CD4-positive, alpha-beta T cell (primary cell): ENCODE measurements at regions not wholly inside any gene's neighbourhood (a gene's known extent, or its start where the extent isn't known, plus 50 kb on each side); places are given as distances from the start of the nearest gene placed in this dataset.

ENCODE experiments used
- ATAC-seq: fragments of 200-7000 bp; cut with Tn5 transposase; one replicate; pipeline ENCODE4 v1.10.0; 2022; ENCODE audit warnings: mild to moderate bottlenecking; ENCODE audit not compliant: poor library complexity
- CTCF ChIA-PET: fragments of 350-600 bp; sonication (Branson Sonifier 250); formaldehyde crosslinking; loops from one replicate; lab custom pipeline; 2021; ENCODE audit warnings: antibody characterized with exemption, inconsistent platforms; lab: Charles Lee
- POLR2A ChIA-PET: fragments of 350-600 bp; sonication (Branson Sonifier 250); formaldehyde crosslinking; loops from one replicate; lab custom pipeline; 2021; ENCODE audit warnings: antibody characterized with exemption, inconsistent platforms; lab: Charles Lee
- DNase-seq, 14 experiments: peaks; one replicate each; pipeline ENCODE4 v3.0.0-alpha.2; 2013 to 2020; ENCODE audit warnings: mixed read lengths in 2 of 14
- H3K27ac ChIP-seq, 2 donors: one replicate each; pipeline versions ENCODE4 v1.5.1 to v1.7.0; 2013; ENCODE audit warnings: low read length in 2 of 2, low read depth in 1 of 2, mild to moderate bottlenecking in 1 of 2
- H3K27me3 ChIP-seq, 2 experiments: 1 replicate in 1 of 2; 2 replicates in 1 of 2; pipeline versions ENCODE4 v1.6.1 to v1.7.0; 2013; ENCODE audit warnings: low read length in 2 of 2, control low read depth in 1 of 2, mild to moderate bottlenecking in 1 of 2, moderate library complexity in 1 of 2; ENCODE audit not compliant: insufficient read depth in 2 of 2, control insufficient read depth in 1 of 2
- H3K36me3 ChIP-seq: one replicate; pipeline ENCODE4 v1.6.1; 2013; ENCODE audit warnings: low read length, control low read depth; ENCODE audit not compliant: insufficient read depth
- H3K4me1 ChIP-seq: one replicate; pipeline ENCODE4 v1.6.1; 2013; ENCODE audit warnings: low read length, control low read depth; ENCODE audit not compliant: insufficient read depth
- H3K4me3 ChIP-seq: one replicate; pipeline ENCODE4 v1.5.1; 2013; ENCODE audit warnings: mild to moderate bottlenecking, low read length, moderate library complexity
- H3K9me3 ChIP-seq, 2 experiments: 1 replicate in 1 of 2; 2 replicates in 1 of 2; pipeline versions ENCODE4 v1.6.1 to v1.7.0; 2013; ENCODE audit warnings: low read length in 2 of 2, mild to moderate bottlenecking in 2 of 2, control low read depth in 1 of 2, moderate library complexity in 1 of 2; ENCODE audit not compliant: control insufficient read depth in 1 of 2, insufficient read depth in 1 of 2
- H3K27ac Mint-ChIP-seq: one replicate; pipeline ENCODE4 v1.8.0; 2020; ENCODE audit warnings: mixed read lengths
- H3K27me3 Mint-ChIP-seq: one replicate; pipeline ENCODE4 v1.8.0; 2021; ENCODE audit warnings: mixed read lengths
- H3K36me3 Mint-ChIP-seq: one replicate; pipeline ENCODE4 v1.8.0; 2021; ENCODE audit warnings: low read depth, mixed read lengths
- H3K4me1 Mint-ChIP-seq: one replicate; pipeline ENCODE4 v1.8.0; 2021; ENCODE audit warnings: low read depth, mixed read lengths
- H3K4me3 Mint-ChIP-seq: one replicate; pipeline ENCODE4 v1.8.0; 2020; ENCODE audit warnings: mild to moderate bottlenecking, mixed read lengths
- H3K9me3 Mint-ChIP-seq: one replicate; pipeline ENCODE4 v1.8.0; 2020; ENCODE audit warnings: mixed read lengths
- CTCF ChIP-seq: fragments of 200-600 bp; IDR thresholded peaks from one replicate; pipeline ENCODE4 v1.8.0; 2022; ENCODE audit warnings: antibody characterized with exemption, mild to moderate bottlenecking
- intact Hi-C, 2 experiments: fragments of 100-400 bp; cut with DNase I in 1 of 2; cut with micrococcal nuclease in 1 of 2; formaldehyde crosslinking; loops; one replicate each; pipeline versions ENCODE4 v1.15.1 to v1.9.0; 2023 to 2025; cut with DNase I, micrococcal nuclease

- Mint-ChIP-seq H3K9me3 (peaks cover 13% of the 10 kb centered on the region), H3K36me3 (no peaks in the 10 kb centered on the region), H3K4me1 (no peaks in the 10 kb centered on the region), H3K4me3 (no peak overlapping the region), H3K27me3 (no peaks in the 10 kb centered on the region), H3K27ac (no peak overlapping the region)
- Histone ChIP-seq H3K27ac (no peak overlapping the region), H3K36me3 (no peaks in the 10 kb centered on the region), H3K4me1 (no peaks in the 10 kb centered on the region), H3K27me3 (no peaks in the 10 kb centered on the region), H3K9me3 (peaks cover 0 to 7% of the 10 kb centered on the region in 2 experiments), H3K4me3 (no peak overlapping the region)
- no peak for TF ChIP-seq CTCF
- intact Hi-C loops: no loop called here
- ChIA-PET CTCF (no interaction called here), POLR2A (no interaction called here)
- no peak for DNase-seq
- ATAC-seq: no peak
Observed at GRCh38 chr4:43351970-43352806, 459.7 kb downstream of the GRXCR1 start.

DNA sequence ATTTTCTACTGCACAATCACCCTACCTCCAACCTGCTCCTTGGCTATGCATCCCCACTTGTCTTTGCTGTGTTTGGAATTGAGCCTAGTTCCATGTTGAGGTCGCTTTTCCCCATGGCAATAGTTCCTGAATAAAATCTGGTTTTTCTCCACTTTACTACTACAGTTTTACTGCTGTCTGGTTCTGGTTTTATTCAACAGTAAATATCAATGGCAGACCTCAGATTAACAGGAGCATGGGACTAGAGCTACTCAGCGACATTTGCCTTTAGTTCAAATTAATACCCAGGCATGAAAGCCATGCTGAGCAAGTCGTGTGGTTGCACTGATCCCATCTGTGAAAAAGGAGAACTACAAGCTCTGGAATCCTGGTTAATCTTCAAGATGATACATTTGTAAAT is 460.3 kb downstream of the GRXCR1 start:
- H3K4me1 Mint-ChIP-seq: no peaks in the 10 kb centered on the region
- POLR2A ChIA-PET: no interaction called here
- no peaks in the 10 kb centered on the region for H3K4me1 ChIP-seq

GRCh38 chr4:43353552-43353951 is 461.0 kb downstream of the GRXCR1 start:
- Histone ChIP-seq H3K27me3 (no peaks in the 10 kb centered on the region), H3K36me3 (no peaks in the 10 kb centered on the region), H3K9me3 (peaks cover 0 to 7% of the 10 kb centered on the region in 2 experiments), H3K27ac (no peak overlapping the region), H3K4me3 (no peak overlapping the region), H3K4me1 (no peaks in the 10 kb centered on the region)
- no peaks in the 10 kb centered on the region for H3K27me3 Mint-ChIP-seq
- no peaks in the 10 kb centered on the region for H3K4me1 Mint-ChIP-seq
- peaks cover 8% of the 10 kb centered on the region for H3K9me3 Mint-ChIP-seq
- CTCF ChIA-PET: no interaction called here
- H3K36me3 Mint-ChIP-seq: no peaks in the 10 kb centered on the region
- intact Hi-C loops: no loop called here
- no peak overlapping the region for H3K27ac Mint-ChIP-seq
- no peak for DNase-seq
- ATAC-seq: no peak
- TF ChIP-seq CTCF: no peak
- POLR2A ChIA-PET: no interaction called here
- no peak overlapping the region for H3K4me3 Mint-ChIP-seq

More for the DNA sequence above, 460.3 kb downstream of the GRXCR1 start:
- no peak overlapping the region for H3K27ac Mint-ChIP-seq
- TF ChIP-seq CTCF: no peak
- Histone ChIP-seq H3K36me3 (no peaks in the 10 kb centered on the region), H3K9me3 (peaks cover 0 to 7% of the 10 kb centered on the region in 2 experiments), H3K4me3 (no peak overlapping the region), H3K27me3 (no peaks in the 10 kb centered on the region), H3K27ac (no peak overlapping the region)
- H3K4me3 Mint-ChIP-seq: no peak overlapping the region
- intact Hi-C loops: no loop called here
- H3K36me3 Mint-ChIP-seq: no peaks in the 10 kb centered on the region
- CTCF ChIA-PET: no interaction called here
- no peaks in the 10 kb centered on the region for H3K27me3 Mint-ChIP-seq
- peaks cover 11% of the 10 kb centered on the region for H3K9me3 Mint-ChIP-seq
- DNase-seq (no peak), ATAC-seq (no peak)
